Lower lobe of right lung (tissue), 2 donors: ENCODE measurements at regions not wholly inside any gene's neighbourhood (a gene's known extent, or its start where the extent isn't known, plus 50 kb on each side); places are given as distances from the start of the nearest gene placed in this dataset.

Experiments
- ATAC-seq, 2 donors: fragments of 200-7000 bp; cut with Tn5 transposase; one replicate each; pipeline ENCODE4 v1.9.1; 2020 to 2022; ENCODE audit warnings: mild to moderate bottlenecking in 2 of 2, moderate library complexity in 2 of 2
- DNase-seq: peaks from one replicate; pipeline ENCODE4 v3.0.0-alpha.2; 2020
- H3K27ac ChIP-seq: fragments of 200-600 bp; one replicate; pipeline ENCODE4 v1.8.0; 2022
- H3K27me3 ChIP-seq: fragments of 200-600 bp; one replicate; pipeline ENCODE4 v1.8.0; 2022; ENCODE audit warnings: low read depth
- H3K36me3 ChIP-seq: fragments of 200-600 bp; one replicate; pipeline ENCODE4 v1.8.0; 2022; ENCODE audit warnings: mild to moderate bottlenecking
- H3K4me1 ChIP-seq: fragments of 200-600 bp; one replicate; pipeline ENCODE4 v1.8.0; 2022
- H3K4me3 ChIP-seq: fragments of 200-600 bp; one replicate; pipeline ENCODE4 v1.8.0; 2022; ENCODE audit warnings: mild to moderate bottlenecking
- H3K9me3 ChIP-seq: fragments of 200-600 bp; one replicate; pipeline ENCODE4 v1.8.0; 2022
- CTCF ChIP-seq: fragments of 200-600 bp; IDR thresholded peaks from one replicate; pipeline ENCODE4 v1.8.0; 2022; ENCODE audit warnings: antibody characterized with exemption, mild to moderate bottlenecking
- intact Hi-C: fragments of 100-400 bp; cut with DNase I; formaldehyde crosslinking; loops from one replicate; pipeline ENCODE4 v1.11.0; 2022
- donor health status: DM: no; HTN: yes; CAD: no; lungs with severe emphysema.

DNA sequence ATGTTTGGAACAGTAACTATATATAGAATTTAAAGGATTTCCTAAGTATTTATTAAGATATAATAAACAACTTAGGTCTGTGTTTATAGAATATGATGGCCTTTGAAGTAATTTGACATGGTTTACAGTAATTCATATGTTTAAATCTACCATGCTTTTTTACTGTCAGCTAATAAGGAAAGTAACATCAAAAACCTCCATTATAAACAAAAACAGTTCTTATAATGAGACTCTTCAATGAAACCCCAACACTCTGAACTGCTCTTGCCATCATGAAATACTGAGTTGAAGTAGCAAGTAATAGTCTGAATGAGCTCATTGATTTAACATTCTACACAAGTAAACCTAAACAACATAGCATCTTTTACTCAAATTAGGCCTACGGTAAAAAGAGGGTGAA, 1236.5 kb downstream of the FSTL5 start:
- DNase-seq (no peak), ATAC-seq (no peak)
- Histone ChIP-seq H3K27ac (no peak overlapping the region), H3K36me3 (no peaks in the 10 kb centered on the region), H3K27me3 (no peaks in the 10 kb centered on the region), H3K4me3 (no peak overlapping the region), H3K9me3 (no peaks in the 10 kb centered on the region), H3K4me1 (no peaks in the 10 kb centered on the region)
- intact Hi-C loops = no loop called here
- TF ChIP-seq CTCF = no peak

DNA sequence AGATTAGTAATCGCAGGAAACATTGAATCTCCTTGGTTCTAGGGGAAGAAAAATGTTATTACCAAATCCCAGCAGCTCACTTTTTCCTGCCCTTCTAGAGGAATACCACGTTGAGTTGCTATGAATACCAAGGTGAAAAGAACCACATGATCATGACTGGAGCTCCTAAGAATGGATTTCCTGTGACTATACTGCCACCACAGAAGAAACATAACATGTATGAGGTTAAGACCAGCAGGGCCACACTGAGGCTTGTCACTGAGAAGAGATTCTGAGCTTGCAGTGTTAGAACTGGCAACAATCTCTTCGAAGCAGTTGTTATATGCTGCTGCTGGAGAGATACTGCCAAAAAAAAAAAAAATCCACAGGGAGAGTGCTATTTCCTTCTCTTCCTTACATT, 1235.3 kb downstream of the FSTL5 start:
- DNase-seq (no peak), ATAC-seq (no peak)
- no peaks in the 10 kb centered on the region for H3K36me3 ChIP-seq
- H3K27me3 ChIP-seq = no peaks in the 10 kb centered on the region
- intact Hi-C loops = no loop called here
- no peak overlapping the region for H3K27ac ChIP-seq
- TF ChIP-seq CTCF = no peak
- no peak overlapping the region for H3K4me3 ChIP-seq
- H3K4me1 ChIP-seq = no peaks in the 10 kb centered on the region
- H3K9me3 ChIP-seq = no peaks in the 10 kb centered on the region

DNA sequence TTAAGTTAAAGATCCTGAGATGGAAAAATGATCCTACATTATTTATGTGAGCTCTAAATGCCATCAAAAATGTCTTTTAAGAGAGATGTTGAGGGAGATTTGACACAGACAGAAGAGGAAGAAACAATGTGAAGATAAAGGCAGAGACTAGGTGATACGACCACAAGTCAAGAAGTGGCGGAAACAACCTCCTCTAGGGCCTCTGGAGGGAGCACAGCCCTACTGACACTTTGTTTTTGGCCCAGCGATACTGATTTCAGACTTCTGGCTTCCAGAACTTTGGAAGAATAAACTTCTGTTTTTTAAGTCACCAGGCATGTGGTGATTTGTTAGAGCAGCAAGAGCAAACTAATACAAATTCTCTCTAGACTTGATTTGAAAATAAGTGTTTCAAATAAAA, 1216.1 kb downstream of the FSTL5 start:
- no peaks in the 10 kb centered on the region for H3K27me3 ChIP-seq
- H3K9me3 ChIP-seq = no peaks in the 10 kb centered on the region
- no peak overlapping the region for H3K4me3 ChIP-seq
- no peak for TF ChIP-seq CTCF
- ATAC-seq (no peak), DNase-seq (no peak)
- intact Hi-C loops = no loop called here
- H3K36me3 ChIP-seq = no peaks in the 10 kb centered on the region
- no peaks in the 10 kb centered on the region for H3K4me1 ChIP-seq
- H3K27ac ChIP-seq = no peak overlapping the region

DNA sequence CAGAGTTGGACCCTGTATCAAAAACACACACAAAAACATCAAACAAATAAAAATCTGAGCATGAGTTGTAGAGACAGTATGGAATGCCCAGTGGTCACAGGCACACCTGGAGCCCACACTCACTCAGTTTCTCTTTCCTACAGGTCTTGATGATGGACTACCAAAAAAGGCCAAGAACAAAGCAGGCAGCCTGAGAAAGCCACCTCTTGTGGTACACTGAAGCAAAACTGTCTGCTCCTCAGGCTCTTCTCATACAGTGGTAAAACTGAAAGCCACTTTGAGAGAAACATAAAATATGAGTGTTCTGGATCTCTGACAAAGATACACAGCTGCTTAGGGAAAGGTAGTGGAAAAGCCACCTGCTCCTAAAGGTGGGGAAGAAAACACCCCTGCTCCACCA, 1206.9 kb downstream of the FSTL5 start:
- Histone ChIP-seq H3K4me3 (no peak overlapping the region), H3K27me3 (no peaks in the 10 kb centered on the region), H3K9me3 (no peaks in the 10 kb centered on the region), H3K4me1 (no peaks in the 10 kb centered on the region), H3K36me3 (no peaks in the 10 kb centered on the region), H3K27ac (no peak overlapping the region)
- ATAC-seq (no peak), DNase-seq (no peak)
- intact Hi-C loops = no loop called here
- no peak for TF ChIP-seq CTCF

GRCh38 chr4:160969925-160970324, 1193.9 kb downstream of the FSTL5 start:
- no peak for ATAC-seq
- Histone ChIP-seq H3K4me1 (no peaks in the 10 kb centered on the region), H3K9me3 (no peaks in the 10 kb centered on the region), H3K4me3 (no peak overlapping the region), H3K36me3 (no peaks in the 10 kb centered on the region), H3K27ac (no peak overlapping the region), H3K27me3 (no peaks in the 10 kb centered on the region)
- DNase-seq = no peak
- no peak for TF ChIP-seq CTCF
- intact Hi-C loops = no loop called here

DNA sequence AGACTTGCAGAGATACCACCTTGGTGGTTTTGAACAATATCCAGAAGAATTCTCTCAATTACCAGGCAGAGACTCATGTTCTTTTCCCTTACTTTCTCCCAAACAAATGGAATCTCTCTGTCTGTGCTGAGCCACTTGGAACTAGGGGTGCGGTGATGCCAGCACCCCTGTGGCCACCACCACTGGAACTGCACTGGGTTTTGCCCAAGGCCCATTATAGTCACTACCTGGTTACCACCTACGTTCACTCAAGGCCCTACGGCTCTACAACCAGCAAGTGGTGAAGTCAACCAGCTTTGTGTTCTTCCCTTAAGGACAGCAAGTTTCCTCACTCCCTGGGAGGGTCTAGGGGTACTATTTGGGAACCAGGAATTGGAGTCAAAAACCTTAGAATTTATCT, 1183.7 kb downstream of the FSTL5 start:
- no peaks in the 10 kb centered on the region for H3K9me3 ChIP-seq
- H3K27me3 ChIP-seq = no peaks in the 10 kb centered on the region
- no peak for ATAC-seq
- H3K4me1 ChIP-seq = no peaks in the 10 kb centered on the region
- no peak overlapping the region for H3K4me3 ChIP-seq
- intact Hi-C loops = no loop called here
- no peaks in the 10 kb centered on the region for H3K36me3 ChIP-seq
- no peak overlapping the region for H3K27ac ChIP-seq
- DNase-seq = no peak
- no peak for TF ChIP-seq CTCF
